Globus pallidus (tissue), 1 donor: ENCODE measurements at regions not wholly inside any gene's neighbourhood (a gene's known extent, or its start where the extent isn't known, plus 50 kb on each side); places are given as distances from the start of the nearest gene placed in this dataset.

Experiments
- DNase-seq: peaks from one replicate; pipeline ENCODE4 v3.0.0-alpha.2; 2015; ENCODE audit warnings: low spot score

DNA sequence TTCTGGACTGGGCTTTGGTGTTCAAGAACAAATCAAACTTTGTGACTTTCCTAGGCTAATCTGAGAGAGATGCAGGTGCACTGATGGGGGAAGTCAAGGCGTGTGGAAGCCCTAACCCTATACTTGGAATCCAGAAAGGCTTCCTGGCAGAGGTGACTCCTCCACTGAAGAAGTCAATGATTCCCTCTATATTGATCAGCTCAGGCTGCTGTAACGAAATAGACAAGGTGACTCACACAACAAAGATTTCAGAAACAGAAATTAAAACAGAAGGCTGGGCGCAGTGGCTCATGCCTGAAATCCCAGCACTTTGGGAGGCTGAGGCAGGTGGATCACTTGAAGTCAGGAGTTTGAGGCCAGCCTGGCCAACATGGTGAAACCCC is 69.6 kb upstream of the GGTA1 start:
- DNase-seq: no peak

DNA sequence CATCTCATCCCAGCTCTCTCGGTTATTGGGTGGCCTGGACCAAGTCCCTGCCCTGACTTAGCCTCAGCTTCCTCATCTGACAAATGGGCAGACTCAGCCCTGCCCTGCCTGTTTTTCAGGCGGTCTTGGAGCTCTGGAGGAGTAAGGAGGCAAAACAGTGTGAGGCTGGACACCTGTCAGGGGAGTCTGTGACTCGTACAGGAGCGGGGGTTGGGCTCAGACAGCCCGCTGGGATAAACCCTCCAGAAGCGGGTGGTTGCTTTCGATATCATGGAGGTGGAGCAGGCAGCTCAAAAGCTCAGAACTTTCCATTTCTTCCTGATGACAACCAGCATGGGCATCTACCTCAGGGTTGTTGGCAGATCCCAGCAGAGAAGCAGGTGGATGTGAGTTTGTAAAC is 72.9 kb upstream of the GGTA1 start:
- DNase-seq: no peak

DNA sequence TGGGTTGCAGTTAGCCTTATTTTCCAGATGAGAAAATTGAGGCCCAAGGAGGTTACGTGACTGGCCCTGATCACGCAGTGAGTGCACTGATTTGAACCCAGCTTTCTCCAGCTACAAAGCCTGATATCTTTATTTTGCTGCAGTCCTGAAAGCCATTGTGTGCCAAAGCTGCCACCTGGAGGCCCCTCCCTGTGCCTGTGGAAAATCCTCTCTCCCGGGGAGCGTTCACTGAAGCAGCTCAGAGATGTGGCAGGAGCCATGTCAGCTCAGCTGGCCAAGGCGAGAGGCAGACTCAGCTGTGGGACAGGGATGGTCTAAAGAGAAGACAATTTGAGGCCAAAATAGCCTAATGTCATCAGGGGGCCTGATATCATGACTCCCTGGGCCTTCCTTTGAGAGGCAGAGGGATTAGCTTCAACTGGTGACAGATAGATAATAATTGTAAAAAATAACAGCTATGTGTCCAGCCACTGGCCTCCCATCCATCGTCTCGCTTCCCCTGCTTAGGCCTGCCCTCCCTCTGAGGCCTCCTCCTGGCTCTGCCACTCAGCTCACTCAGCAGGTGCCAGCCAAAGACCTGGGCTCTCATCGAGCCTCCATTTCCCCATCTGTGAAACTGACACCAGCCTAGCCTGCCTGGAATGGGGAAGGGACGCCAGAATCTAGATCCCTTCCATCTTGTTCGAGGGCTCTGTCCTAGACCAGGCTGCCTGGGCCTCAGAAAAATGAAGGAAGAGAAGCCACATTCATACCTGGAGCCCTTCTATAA is 74.3 kb upstream of the GGTA1 start:
- DNase-seq: no peak

DNA sequence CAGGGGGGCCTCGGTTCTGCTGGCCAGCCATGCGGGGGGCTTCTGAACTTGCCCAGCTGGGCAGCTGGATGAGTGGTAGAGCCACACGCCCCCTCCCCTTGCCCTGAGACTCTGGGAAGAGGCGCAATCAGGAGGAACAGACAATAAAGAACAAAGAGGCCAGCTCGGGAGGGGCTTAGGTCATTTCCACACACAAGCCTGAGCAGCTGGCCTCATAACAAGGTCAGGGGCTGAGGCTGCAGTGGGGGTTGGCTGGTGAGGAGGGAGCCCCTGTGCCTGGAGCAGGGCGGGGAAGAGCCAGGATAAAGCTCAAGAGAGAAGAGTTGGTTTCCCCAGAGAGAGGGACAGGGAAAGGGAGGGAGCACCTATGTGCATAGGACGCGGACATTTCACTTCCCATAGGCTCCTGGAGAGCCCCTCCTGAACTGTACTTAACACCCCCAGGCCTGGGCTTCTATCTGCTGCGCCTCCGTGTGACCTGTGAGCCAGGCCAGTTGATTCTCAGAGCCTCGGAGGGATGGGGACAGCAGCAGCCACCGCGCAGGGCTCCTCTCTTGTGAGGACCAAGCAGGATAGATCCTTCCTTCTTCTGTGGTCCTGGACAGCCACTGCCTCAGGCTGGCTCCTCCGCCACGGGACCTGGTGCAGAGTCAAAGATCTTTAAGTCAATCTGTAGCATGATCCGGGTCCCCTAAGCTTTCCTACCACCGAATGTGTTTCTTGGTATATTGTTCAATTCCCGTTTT is 75.3 kb upstream of the GGTA1 start:
- DNase-seq: no peak

DNA sequence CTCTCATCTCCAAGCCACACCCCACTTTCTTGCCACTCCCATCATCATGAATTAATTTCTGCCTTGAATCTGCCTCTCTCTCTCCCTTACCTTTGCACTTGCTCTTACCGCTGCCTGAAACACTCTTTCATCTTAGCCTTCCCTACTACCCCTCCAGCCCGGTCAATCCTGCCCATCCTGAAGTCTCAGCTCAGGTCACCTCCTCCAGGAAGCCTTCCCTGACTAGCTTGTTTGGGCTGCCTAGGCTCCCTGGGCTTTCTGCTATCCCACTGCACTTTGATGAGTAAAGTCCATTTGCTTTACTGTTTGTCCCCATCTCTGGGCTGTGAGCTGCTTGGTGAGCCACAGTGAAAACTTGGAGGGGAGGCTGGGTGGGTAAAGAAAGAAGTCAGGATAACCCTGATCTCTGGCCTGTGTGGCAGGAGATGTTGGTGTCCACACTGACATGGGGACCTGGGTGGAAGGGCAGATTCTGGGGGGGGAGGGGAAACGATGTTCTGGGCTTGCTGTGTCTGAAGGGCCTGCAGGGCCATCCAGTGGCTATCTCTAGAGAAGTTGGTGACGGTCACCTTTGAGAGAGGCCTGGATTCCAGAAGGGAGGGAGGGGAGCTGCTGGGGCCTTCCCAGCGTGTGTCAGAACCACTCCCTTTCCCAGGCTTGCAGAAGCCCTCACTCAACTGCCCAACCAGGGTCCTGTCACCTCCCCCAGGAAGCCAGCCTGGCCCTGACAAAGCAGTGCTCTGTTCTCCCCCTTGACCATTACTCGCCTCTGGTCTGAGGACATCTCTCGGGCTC is 75.0 kb upstream of the DAB2IP start:
- no peak for DNase-seq

DNA sequence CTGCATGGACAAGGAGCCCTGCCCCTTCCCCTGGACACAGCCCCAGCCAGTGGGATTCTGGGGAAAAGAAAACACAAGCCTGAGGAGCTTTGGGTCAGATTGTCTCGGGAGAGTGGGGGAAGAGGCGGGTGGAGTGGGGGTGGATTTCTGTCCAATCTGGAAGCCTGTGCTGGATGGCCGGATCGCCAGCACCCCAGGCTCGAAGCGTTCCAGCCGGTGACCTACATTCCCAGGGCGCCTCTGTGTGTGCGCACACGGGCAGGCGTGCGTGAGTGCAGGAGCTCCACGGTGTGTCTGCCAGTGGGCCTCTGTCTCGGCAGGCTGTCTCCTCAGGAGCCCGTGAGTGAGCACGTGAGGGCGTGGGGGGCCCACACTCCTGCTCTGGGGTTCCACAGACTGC is 74.3 kb upstream of the DAB2IP start:
- DNase-seq: no peak

DNA sequence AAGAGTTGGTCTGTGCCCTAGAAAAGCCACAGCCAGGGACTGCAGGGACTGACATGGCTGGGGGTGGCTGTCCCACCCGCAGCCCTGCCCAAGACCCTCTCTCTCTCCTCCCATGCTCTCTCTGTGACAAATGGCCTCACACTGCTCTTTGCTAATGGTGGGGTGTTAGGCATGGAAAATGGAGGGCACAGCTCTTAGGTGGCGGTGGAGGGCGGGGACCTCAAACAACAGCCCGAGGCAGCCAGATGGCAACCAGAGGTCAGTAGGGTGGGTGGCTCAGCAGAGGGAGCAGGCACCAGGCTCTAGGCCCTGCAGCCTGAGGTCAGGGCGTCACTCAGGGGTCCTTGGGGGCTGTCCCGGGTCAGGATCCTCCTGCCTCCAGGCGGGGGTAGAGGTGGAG is 73.9 kb upstream of the DAB2IP start:
- DNase-seq: no peak

DNA sequence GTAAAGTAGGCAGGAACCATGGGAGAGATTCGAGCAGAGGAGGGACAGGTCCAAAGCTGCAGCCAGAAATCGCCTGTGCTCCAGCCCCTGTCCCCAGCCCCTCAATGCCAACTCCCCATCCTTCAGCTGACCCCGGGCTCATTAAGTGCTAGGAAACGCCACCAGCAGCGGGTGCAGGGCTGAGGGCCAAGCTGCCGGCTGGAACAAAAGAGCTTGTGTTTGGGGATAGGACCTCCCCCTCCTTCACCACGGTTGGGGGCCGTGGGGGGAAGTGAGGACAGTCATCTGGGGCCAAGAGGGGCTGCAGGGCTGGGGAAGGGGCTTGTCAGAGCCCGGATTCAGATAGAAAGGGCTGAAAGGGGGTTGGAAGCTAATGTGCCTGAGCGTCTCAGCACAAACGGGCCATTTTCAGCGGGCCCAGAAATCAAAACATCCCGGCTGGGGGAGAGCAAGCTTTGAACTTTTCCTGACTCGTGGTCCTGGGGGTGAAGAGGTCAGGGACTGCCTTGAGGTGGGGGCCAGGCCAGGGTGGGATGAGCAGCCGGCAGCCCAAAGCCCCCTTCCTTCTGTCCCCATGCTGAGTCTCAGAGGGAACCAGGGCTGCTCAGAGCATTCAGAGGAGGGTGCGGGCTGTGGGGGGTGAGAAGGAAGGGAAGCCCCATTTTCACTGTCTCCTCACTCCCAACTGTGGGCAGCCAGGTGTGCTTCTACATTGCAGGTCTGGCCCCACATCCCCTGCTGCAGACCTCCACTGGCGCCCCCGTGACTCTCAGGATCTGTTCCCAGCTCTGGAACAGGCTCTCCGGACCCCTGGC is 69.4 kb upstream of the DAB2IP start:
- DNase-seq: peak; percentile 88

DNA sequence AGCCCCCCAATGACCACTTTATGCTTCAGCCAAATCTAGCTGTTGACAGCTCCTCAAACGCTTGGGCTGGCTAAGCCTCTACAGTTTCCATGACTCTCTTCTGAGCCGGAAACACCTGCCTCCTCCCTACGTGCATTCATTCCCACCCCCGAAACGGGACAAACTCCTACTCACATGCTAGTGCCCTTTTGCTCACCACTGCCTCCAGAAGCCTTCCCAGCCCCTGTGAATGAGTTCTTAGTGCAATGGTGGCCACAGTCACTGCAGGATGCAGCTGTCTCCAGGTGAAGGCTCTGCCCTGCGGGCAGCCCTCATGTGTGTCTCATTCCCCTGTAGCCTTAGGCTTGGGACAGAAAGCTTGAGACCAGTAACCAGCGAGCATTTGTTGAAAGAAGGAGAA is 68.8 kb upstream of the DAB2IP start:
- DNase-seq: no peak

DNA sequence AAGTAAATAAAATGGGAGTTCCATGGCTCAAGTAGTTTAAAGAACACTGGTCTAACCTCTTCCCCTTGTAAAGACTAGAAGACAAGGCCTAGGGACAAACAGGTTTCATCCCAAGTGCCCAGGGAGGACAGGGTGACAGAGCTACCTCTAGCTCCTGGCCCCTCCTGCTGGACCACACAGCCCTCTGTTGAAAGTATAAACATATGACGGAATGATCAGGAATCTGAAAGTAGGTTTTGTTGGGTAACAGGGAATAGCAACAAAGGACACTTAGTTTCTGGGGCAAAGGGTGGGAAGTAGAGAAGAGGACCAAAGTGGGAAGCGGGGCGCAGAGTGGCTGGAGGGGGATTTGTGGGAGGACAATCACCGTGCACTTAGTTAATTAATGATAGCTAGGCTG is 67.0 kb upstream of the DAB2IP start:
- no peak for DNase-seq

DNA sequence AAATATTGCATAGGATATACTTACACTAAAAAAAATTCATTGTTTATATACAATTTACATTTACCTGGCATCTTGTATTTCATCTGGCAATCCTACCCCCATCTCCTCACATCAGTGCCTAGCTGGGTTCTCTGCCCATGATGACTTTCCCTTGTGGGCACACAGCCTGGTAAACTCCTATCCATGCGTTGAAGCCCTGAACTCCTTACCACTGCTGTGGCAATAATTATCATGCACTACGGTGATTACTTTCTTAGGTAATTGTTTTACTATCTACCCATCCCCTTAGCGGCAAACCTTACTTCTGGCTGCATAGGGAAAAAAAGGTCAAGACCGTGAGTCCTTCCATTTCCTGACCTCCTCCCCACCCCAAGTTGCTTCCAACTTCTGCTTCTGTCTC is 63.6 kb upstream of the DAB2IP start:
- no peak for DNase-seq

DNA sequence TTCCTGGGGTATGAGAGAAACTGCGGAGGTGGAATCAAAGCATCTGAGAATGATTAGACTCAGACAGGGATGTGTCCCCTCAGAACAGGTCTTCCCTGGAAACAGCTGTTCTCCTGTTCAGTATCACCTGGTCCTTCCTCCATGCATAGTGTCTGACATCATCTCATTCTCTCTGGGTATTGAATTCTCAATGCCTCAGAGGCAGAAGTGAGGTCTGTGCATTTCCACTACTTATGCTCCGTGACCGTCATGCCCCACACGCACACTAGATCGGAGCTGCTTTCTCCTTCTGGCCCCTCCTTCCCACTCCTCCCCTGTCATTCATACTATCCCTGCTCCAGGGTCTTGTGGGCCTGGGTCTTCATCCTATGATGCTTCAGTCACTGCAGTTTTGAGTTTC is 61.4 kb upstream of the DAB2IP start:
- DNase-seq: no peak

DNA sequence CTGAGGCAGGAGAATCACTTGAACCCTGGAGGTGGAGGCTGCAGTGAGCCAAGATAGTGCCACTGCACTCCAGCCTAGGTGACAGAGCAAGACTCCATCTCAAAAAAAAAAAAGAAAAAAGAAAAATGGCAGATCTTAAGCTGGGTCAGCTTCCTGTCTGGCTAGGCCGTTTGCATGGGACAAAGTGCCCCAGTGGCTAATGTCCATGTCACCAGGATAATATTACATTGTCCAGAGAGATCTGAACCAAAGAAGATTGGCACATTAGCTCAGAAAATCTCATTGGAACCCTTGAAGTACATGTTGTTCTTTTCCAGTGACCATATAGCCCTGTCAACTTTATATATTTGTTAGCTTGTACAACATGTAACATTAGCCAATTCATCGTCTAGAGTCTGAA is 59.2 kb upstream of the DAB2IP start:
- DNase-seq: no peak

DNA sequence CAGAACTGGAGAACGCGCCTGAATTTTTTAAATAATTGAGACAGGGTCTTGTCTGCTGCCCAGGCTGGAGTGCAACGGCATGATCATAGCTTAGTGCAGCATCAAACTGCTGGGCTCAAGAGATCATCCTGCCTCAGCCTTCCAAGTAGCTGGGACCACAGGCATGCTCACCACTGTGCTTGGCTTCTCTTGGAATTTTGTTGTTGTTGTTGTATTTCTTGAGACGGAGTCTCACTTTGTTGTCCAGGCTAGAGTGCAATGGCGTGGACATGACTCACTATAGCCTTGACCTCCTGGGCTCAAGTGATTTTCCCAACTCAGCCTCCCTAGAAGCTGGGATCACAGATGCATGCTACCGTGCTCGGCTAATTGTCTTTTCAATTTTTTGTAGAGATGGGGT is 58.4 kb upstream of the DAB2IP start:
- DNase-seq: no peak

DNA sequence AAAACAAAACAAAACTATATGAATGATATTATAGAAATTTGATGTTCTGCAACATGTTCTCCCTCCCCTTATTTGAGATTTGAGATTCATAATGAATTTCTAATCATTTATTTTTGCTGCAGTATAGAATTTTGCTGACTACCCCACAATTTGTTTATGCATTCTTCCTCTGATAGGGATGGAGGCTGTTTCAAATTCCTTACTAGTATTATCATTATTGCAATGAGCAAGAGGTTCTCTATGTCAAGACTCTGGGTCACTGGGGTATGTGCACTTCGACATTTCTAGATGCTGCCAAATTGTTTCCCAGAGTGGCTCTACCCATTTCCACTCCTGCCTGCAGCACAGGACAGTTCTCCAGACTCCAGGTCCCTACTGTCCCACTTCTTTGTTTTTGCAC is 54.9 kb upstream of the DAB2IP start:
- no peak for DNase-seq

DNA sequence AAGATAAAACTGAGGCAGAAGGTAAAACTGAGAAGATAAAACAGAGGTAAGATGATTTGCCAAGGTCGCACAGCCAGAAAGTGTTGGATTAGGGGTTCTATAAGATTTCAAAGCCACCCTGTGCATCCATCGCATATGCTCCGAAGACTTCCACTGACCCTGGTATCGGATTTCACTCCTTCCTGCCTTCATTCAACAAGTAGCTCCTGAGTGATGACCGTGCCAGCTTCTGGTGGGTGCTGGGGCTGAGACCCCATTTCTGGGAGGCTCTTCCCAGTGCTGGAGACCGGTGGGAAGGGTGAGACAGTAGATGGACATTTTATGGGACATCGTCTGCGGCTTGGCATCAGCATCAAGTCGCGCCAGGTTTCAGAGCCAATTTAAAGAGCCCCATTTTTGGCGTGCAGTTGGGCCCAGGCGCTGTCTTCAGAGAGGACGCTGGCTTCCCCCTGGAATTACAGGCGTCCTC is 53.7 kb upstream of the DAB2IP start:
- DNase-seq: no peak

DNA sequence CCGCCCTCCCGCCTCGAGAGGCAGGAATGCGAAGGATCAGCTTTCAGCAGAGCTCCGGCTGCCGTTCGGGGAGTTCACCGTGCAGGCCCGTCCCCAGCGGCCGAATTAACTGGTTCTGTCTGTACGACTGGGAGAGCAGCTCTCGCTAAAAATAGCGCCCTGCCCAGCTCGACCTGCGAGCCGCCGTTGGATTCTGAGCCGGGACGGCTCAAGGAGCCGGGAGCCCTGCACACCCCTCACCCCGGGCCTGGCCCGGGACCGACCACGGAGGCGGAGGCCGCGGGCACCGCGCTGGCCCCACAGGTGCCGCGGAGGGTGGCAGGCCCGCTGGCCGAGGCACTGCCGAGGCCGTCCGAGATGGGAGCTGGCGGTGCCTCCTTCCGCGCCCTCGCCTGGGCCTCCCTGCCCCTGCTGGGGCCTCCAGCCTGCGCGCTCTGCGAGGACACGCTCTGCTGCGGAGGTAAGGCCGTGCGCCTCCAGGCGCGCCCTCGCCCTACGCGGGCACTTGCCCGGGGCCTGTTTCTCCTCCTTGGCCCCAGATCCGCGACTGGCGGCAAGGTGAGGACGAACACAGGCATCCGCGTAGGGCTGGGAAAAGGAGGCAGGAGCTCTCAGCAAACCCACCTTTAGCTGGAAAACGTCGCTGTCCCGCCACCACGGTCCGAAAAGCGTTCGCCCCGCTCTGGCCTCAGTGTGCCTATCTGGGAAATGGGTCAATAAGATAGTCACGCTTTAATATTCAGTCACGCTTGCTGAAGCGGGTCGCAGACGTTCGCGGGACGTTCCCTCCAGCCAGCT is 53.1 kb upstream of the DAB2IP start:
- no peak for DNase-seq

DNA sequence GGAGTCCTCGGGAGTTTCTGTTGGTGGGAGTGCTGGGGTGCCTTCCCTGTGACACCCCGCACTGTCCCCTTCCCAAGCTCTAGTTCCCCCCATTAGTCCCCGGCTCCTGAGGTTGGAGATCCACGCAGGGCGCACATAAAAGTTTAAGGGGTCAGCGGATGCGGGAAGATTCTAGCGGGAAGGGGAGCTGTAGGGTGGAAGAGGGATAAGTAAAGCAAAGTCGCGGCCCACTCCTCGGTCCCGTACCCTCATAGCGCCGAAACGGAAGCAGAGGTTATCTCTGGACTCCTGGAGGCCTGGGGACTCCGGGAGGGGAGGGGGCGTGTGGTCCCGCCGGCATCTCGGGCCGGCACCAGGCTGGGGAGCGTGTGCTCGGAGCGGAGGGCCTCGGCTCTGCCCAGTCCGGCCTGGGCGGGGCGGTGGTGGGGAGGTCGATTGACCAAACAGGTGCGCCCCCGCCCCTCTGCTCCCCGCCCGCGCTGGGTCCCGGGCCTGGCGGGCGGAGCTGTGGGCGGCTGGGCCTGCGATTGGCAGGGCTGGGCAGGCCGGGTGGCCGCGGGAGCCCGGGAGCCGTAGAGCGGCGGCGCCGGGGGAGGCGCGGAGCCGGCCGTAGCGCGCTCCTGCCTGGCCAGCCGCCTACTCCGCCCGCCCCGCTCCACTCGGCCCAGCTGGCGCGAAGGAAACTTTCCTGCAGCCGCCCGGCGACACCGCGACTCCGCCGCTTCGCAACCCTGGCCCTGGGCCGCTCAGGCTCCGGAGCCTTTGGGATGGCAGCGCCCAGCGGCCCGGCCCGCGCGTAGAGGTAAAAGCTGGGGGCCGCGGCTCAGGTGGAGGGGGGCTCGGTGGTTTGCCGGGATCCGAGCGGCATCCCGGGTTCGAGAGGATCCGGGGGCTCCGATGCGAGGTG is 52.2 kb upstream of the DAB2IP start:
- peak; percentile 41 for DNase-seq

DNA sequence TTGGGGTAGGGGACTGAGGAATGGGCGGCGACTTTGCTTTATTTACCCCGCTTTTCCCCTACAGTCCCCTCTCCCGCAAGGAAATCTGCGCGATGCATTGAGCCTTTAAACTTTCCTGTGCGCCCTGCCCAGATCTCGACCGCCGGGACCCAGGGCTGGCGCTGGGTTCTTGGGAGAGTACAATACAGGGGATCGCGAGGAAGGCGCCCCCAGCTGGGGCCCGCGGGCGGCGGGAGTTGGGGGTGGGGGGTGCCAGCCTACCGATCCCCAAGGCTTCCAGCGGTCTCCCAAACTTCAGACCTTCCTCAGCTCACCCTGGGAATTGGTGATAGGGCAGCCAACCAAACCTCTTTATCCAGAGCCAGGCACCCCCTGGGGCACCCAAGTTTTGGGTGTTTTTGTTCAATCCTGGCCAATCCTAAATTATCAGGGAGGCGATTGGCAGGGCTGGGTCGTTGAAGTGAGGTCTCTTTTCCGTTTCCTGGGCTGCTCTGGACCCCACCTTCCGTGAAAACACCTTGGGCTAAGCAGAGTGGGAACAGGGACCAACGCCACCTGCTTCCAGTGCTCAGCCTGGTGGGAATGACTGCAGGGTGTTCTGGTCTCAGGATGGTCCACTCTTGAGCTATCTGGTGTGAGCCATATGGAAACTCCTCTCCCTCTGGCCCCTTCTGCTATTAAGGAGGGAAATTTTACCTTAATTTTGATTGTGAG is 51.4 kb upstream of the DAB2IP start:
- DNase-seq: no peak
